Gastrocnemius medialis (tissue), 4 donors: ENCODE measurements at regions not wholly inside any gene's neighbourhood (a gene's known extent, or its start where the extent isn't known, plus 50 kb on each side); places are given as distances from the start of the nearest gene placed in this dataset.
"Not testable (repeated sequence)": the region's sequence is repeated elsewhere in the genome, so short reads cannot be mapped to it uniquely, and the experiment has no call there.

Experiments used
- ATAC-seq, 2 donors: fragments of 150-250 bp; one replicate each; pipeline ENCODE4 v1.9.1; 2016
- DNase-seq, 2 donors: peaks; one replicate each; pipeline ENCODE4 v3.0.0-alpha.2; 2019
- H3K27ac ChIP-seq, 4 donors: fragments of 200-600 bp; sonication (generic); 1 replicate in 1 of 4; 2 replicates in 3 of 4; pipeline ENCODE4 v1.5.1; 2016 to 2018; ENCODE audit warnings: mild to moderate bottlenecking in 2 of 4, moderate library complexity in 1 of 4
- H3K27me3 ChIP-seq, 3 donors: fragments of 200-600 bp; sonication (generic) in 2 of 3; 1 replicate in 1 of 3; 2 replicates in 2 of 3; pipeline versions ENCODE4 v1.5.1 to v1.6.0; 2016 to 2019; ENCODE audit warnings: mild to moderate bottlenecking in 1 of 3, moderate library complexity in 1 of 3
- H3K36me3 ChIP-seq, 2 donors: fragments of 200-600 bp; sonication (generic) in 1 of 2; one replicate each; pipeline ENCODE4 v1.5.1; 2017 to 2018
- H3K4me1 ChIP-seq, 2 donors: fragments of 200-600 bp; sonication (generic) in 1 of 2; one replicate each; pipeline ENCODE4 v1.5.1; 2016 to 2017; ENCODE audit warnings: mild to moderate bottlenecking in 2 of 2
- H3K4me3 ChIP-seq, 4 donors: fragments of 200-600 bp; sonication (generic) in 3 of 4; 1 replicate in 1 of 4; 2 replicates in 3 of 4; pipeline ENCODE4 v1.5.1; 2016 to 2019; ENCODE audit warnings: mild to moderate bottlenecking in 2 of 4
- H3K9me3 ChIP-seq, 3 donors: fragments of 200-600 bp; sonication (generic) in 2 of 3; 1 replicate in 1 of 3; 2 replicates in 2 of 3; pipeline ENCODE4 v1.5.1; 2016 to 2019
- POLR2A ChIP-seq, 2 donors: fragments of 450-650 bp; IDR thresholded peaks; one replicate each; pipeline ENCODE4 v1.6.1; 2017; ENCODE audit warnings: antibody characterized with exemption in 2 of 2, mild to moderate bottlenecking in 2 of 2, moderate library complexity in 2 of 2
- in situ Hi-C, 4 donors: fragments of 200-750 bp; cut with MboI; loops; one replicate each; pipeline versions ENCODE4 v1.15.0 to v1.8.0; 2017; ENCODE audit warnings: low sequenced_read_pairs in 4 of 4
- intact Hi-C: fragments of 100-400 bp; cut with DNase I; formaldehyde crosslinking; loops from one replicate; pipeline ENCODE4 v1.15.1; 2023; ENCODE audit warnings: low total_unique reads
- TF ChIP-seq, protein P1 (sequence below), 5 experiments: fragments of 450-650 bp in 3 of 5; fragments of 200-600 bp in 2 of 5; sonication (generic) in 2 of 5; IDR thresholded peaks in 4 of 5; conservative IDR thresholded peaks in 1 of 5; 1 replicate in 4 of 5; 2 replicates in 1 of 5; pipeline ENCODE4 v1.5.1; 2016 to 2019; ENCODE audit warnings: antibody characterized with exemption in 5 of 5, mild to moderate bottlenecking in 3 of 5, moderate library complexity in 3 of 5

DNA sequence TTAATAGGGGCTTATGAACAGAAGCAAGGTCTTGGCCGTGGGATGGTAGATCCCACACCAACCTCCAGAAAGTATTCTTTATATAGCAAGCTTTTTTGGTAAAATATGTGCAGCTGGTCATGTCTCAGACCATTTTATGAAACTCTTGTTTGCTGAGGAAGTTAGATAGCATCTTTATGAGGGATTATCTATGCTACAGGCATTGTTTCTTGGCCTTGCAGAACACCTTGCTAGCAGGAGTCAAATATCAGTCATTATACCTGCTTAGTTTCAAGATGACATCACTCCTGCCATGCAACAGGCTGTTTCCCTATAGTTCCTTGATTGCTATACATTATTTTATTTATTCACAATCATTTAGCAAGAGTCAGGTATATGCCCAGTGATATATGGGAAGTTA lies 84.8 kb upstream of the LRFN5 start:
- Histone ChIP-seq H3K27ac (no peak overlapping the region), H3K36me3 (no peaks in the 10 kb centered on the region), H3K4me3 (no peak overlapping the region), H3K27me3 (no peaks in the 10 kb centered on the region), H3K4me1 (no peaks in the 10 kb centered on the region), H3K9me3 (no peaks in the 10 kb centered on the region)
- TF ChIP-seq, protein P1, sequence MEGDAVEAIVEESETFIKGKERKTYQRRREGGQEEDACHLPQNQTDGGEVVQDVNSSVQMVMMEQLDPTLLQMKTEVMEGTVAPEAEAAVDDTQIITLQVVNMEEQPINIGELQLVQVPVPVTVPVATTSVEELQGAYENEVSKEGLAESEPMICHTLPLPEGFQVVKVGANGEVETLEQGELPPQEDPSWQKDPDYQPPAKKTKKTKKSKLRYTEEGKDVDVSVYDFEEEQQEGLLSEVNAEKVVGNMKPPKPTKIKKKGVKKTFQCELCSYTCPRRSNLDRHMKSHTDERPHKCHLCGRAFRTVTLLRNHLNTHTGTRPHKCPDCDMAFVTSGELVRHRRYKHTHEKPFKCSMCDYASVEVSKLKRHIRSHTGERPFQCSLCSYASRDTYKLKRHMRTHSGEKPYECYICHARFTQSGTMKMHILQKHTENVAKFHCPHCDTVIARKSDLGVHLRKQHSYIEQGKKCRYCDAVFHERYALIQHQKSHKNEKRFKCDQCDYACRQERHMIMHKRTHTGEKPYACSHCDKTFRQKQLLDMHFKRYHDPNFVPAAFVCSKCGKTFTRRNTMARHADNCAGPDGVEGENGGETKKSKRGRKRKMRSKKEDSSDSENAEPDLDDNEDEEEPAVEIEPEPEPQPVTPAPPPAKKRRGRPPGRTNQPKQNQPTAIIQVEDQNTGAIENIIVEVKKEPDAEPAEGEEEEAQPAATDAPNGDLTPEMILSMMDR (IDR thresholded peaks at IDR 0.05 in 4 of 5, conservative IDR thresholded peaks at IDR 0.05 in 1 of 5) = no peak
- no peak for TF ChIP-seq POLR2A (IDR thresholded peaks at IDR 0.05)
- intact Hi-C loops = no loop called here
- DNase-seq (no peak), ATAC-seq (no peak)
- in situ Hi-C loops = no loop called here

DNA sequence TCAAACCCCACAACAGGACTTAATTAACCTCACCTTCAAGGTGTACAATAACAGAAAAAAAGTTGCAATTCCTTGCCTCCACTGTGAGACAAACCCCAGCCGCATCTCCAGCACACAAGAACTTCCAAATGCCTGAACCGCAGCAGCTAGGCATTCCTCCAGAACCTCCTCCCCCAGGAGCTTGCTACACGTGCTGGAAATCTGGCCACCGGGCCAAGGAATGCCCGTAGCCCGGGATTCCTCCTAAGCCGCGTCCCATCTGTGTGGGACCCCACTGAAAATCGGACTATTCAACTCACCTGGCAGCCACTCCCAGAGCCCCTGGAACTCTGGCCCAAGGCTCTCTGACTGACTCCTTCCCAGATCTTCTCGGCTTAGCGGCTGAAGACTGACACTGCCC lies 88.6 kb upstream of the LRFN5 start:
- H3K27ac ChIP-seq, H3K4me1 ChIP-seq, DNase-seq, intact Hi-C loops, H3K4me3 ChIP-seq, H3K27me3 ChIP-seq, H3K9me3 ChIP-seq, ATAC-seq, H3K36me3 ChIP-seq, in situ Hi-C loops: not testable (repeated sequence)

GRCh38 chr14:41506552-41506951 lies 100.1 kb upstream of the LRFN5 start:
- H3K4me1 ChIP-seq = no peaks in the 10 kb centered on the region
- H3K36me3 ChIP-seq = no peaks in the 10 kb centered on the region
- H3K27ac ChIP-seq = no peak overlapping the region
- no peak overlapping the region for H3K4me3 ChIP-seq
- ATAC-seq (no peak), DNase-seq (no peak)
- intact Hi-C loops (no loop called here), in situ Hi-C loops (no loop called here)
- TF ChIP-seq, protein P1 (IDR thresholded peaks at IDR 0.05 in 4 of 5, conservative IDR thresholded peaks at IDR 0.05 in 1 of 5) = no peak
- TF ChIP-seq POLR2A (IDR thresholded peaks at IDR 0.05) = no peak
- no peaks in the 10 kb centered on the region for H3K9me3 ChIP-seq
- H3K27me3 ChIP-seq = no peaks in the 10 kb centered on the region

GRCh38 chr14:41505491-41505890 lies 101.2 kb upstream of the LRFN5 start:
- no peaks in the 10 kb centered on the region for H3K36me3 ChIP-seq
- TF ChIP-seq, protein P1 (IDR thresholded peaks at IDR 0.05 in 4 of 5, conservative IDR thresholded peaks at IDR 0.05 in 1 of 5) = no peak
- no peak for TF ChIP-seq POLR2A (IDR thresholded peaks at IDR 0.05)
- ATAC-seq (no peak), DNase-seq (no peak)
- no peaks in the 10 kb centered on the region for H3K4me1 ChIP-seq
- no peaks in the 10 kb centered on the region for H3K9me3 ChIP-seq
- no peak overlapping the region for H3K4me3 ChIP-seq
- no peaks in the 10 kb centered on the region for H3K27me3 ChIP-seq
- no peak overlapping the region for H3K27ac ChIP-seq
- intact Hi-C loops = no loop called here
- in situ Hi-C loops = no loop called here

DNA sequence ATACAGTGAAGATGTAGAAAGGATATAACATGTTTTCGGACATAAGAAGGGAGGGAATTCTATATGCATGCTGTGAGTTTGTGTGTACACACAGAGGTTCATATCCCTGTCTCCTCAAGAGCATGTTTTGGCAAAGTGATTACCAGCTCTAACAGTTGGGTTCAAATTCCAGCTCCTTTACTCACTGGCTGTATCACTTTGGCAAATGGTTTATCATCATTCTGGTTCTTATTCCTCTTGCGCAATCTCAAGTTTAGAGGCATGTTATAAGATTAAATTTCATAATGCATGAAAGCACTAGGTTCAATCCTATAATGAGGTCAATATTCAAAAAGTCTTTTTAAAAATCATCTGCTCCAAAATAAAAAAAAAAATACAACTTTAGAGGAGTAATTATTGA lies 107.7 kb upstream of the LRFN5 start:
- in situ Hi-C loops (no loop called here), intact Hi-C loops (no loop called here)
- no peak overlapping the region for H3K4me3 ChIP-seq
- ATAC-seq = no peak
- no peaks in the 10 kb centered on the region for H3K9me3 ChIP-seq
- DNase-seq = no peak
- no peaks in the 10 kb centered on the region for H3K27me3 ChIP-seq
- no peaks in the 10 kb centered on the region for H3K4me1 ChIP-seq
- TF ChIP-seq, protein P1 (IDR thresholded peaks at IDR 0.05 in 4 of 5, conservative IDR thresholded peaks at IDR 0.05 in 1 of 5) = no peak
- no peak for TF ChIP-seq POLR2A (IDR thresholded peaks at IDR 0.05)
- no peaks in the 10 kb centered on the region for H3K36me3 ChIP-seq
- H3K27ac ChIP-seq = no peak overlapping the region
